Body of pancreas (tissue), 4 donors: ENCODE measurements at regions not wholly inside any gene's neighbourhood (a gene's known extent, or its start where the extent isn't known, plus 50 kb on each side); places are given as distances from the start of the nearest gene placed in this dataset.

Experiments
- ATAC-seq: fragments of 150-250 bp; one replicate; pipeline ENCODE4 v1.9.1; 2016
- DNase-seq, 4 donors: peaks; one replicate each; pipeline ENCODE4 v3.0.0-alpha.2; 2019
- H3K27ac ChIP-seq, 4 donors: fragments of 200-600 bp; sonication (generic); 1 replicate in 3 of 4; 2 replicates in 1 of 4; pipeline versions ENCODE4 v1.5.1 to v1.6.1; 2016 to 2019; ENCODE audit warnings: mild to moderate bottlenecking in 1 of 4, mixed read lengths in 1 of 4, moderate library complexity in 1 of 4
- H3K27me3 ChIP-seq, 2 donors: fragments of 200-600 bp; sonication (generic); one replicate each; pipeline ENCODE4 v1.6.0; 2016; ENCODE audit warnings: mild to moderate bottlenecking in 1 of 2
- H3K36me3 ChIP-seq, 2 donors: fragments of 200-600 bp; sonication (generic); replicated peaks in 1 of 2; 2 replicates each; pipeline ENCODE4 v1.5.1; 2016; ENCODE audit warnings: low read depth in 2 of 2; ENCODE audit not compliant: insufficient read depth in 1 of 2
- H3K4me1 ChIP-seq: fragments of 200-600 bp; sonication (generic); one replicate; pipeline ENCODE4 v1.6.0; 2016
- H3K4me3 ChIP-seq, 2 donors: fragments of 200-600 bp; sonication (generic); 1 replicate in 1 of 2; 2 replicates in 1 of 2; pipeline ENCODE4 v1.5.1; 2016 to 2019
- H3K9me3 ChIP-seq, 3 donors: fragments of 200-600 bp; sonication (generic); 1 replicate in 2 of 3; 2 replicates in 1 of 3; pipeline ENCODE4 v1.5.1; 2016
- POLR2A ChIP-seq, 3 donors: fragments of 450-650 bp; IDR thresholded peaks; one replicate each; pipeline ENCODE4 v1.6.1; 2016; ENCODE audit warnings: antibody characterized with exemption in 3 of 3, mild to moderate bottlenecking in 2 of 3
- WGBS, 2 donors: methylation state at CpG; one replicate each; pipeline ENCODE4 v1.1.5; 2017; 5-methylcytosine and 5-hydroxymethylcytosine counted together
- intact Hi-C: fragments of 100-400 bp; cut with DNase I; formaldehyde crosslinking; loops from one replicate; pipeline ENCODE4 v1.15.1; 2023
- TF ChIP-seq, protein P1 (sequence below), 7 experiments: fragments of 450-650 bp in 4 of 7; fragments of 200-600 bp in 3 of 7; sonication (generic) in 3 of 7; IDR thresholded peaks; one replicate each; pipeline ENCODE4 v1.5.1; 2016 to 2019; ENCODE audit warnings: antibody characterized with exemption in 7 of 7

- Histone ChIP-seq H3K4me1 (no peaks in the 10 kb centered on the region), H3K27ac (no peak overlapping the region), H3K4me3 (no peak overlapping the region), H3K27me3 (no peaks in the 10 kb centered on the region), H3K36me3 (no peaks in the 10 kb centered on the region), H3K9me3 (no peaks in the 10 kb centered on the region)
- 54% methylated on average over 11 to 13 of the region's 13 CpGs for WGBS, 2 donors
- intact Hi-C loops, result no loop called here
- ATAC-seq (no peak), DNase-seq (no peak)
- TF ChIP-seq POLR2A (IDR thresholded peaks at IDR 0.05), result no peak
- TF ChIP-seq, protein P1, sequence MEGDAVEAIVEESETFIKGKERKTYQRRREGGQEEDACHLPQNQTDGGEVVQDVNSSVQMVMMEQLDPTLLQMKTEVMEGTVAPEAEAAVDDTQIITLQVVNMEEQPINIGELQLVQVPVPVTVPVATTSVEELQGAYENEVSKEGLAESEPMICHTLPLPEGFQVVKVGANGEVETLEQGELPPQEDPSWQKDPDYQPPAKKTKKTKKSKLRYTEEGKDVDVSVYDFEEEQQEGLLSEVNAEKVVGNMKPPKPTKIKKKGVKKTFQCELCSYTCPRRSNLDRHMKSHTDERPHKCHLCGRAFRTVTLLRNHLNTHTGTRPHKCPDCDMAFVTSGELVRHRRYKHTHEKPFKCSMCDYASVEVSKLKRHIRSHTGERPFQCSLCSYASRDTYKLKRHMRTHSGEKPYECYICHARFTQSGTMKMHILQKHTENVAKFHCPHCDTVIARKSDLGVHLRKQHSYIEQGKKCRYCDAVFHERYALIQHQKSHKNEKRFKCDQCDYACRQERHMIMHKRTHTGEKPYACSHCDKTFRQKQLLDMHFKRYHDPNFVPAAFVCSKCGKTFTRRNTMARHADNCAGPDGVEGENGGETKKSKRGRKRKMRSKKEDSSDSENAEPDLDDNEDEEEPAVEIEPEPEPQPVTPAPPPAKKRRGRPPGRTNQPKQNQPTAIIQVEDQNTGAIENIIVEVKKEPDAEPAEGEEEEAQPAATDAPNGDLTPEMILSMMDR (IDR thresholded peaks at IDR 0.05), result no peak
Observed at GRCh38 chr20:59376109-59376841, 75.9 kb downstream of the EDN3 start.

- intact Hi-C loops, result no loop called here
- DNase-seq, result no peak
- H3K27ac ChIP-seq, result no peak overlapping the region
- H3K4me1 ChIP-seq, result no peaks in the 10 kb centered on the region
- no peaks in the 10 kb centered on the region for H3K27me3 ChIP-seq
- H3K36me3 ChIP-seq, result no peaks in the 10 kb centered on the region
- ATAC-seq, result no peak
- no peak overlapping the region for H3K4me3 ChIP-seq
- H3K9me3 ChIP-seq, result no peaks in the 10 kb centered on the region
- TF ChIP-seq POLR2A (IDR thresholded peaks at IDR 0.05), result no peak
- TF ChIP-seq, protein P1 (IDR thresholded peaks at IDR 0.05), result no peak
- 66 to 79% methylated on average over 8 of the region's 8 CpGs for WGBS, 2 donors
Observed at GRCh38 chr20:59376998-59377397, 76.6 kb downstream of the EDN3 start.

- Histone ChIP-seq H3K4me3 (no peak overlapping the region), H3K27me3 (no peaks in the 10 kb centered on the region), H3K27ac (no peak overlapping the region), H3K4me1 (no peaks in the 10 kb centered on the region), H3K36me3 (no peaks in the 10 kb centered on the region), H3K9me3 (no peaks in the 10 kb centered on the region)
- TF ChIP-seq, protein P1 (IDR thresholded peaks at IDR 0.05), result no peak
- no peak for TF ChIP-seq POLR2A (IDR thresholded peaks at IDR 0.05)
- ATAC-seq (no peak), DNase-seq (no peak)
- 59 to 66% methylated on average over 3 of the region's 3 CpGs for WGBS, 2 donors
- intact Hi-C loops, result no loop called here
Observed at GRCh38 chr20:59377842-59378241, 77.4 kb downstream of the EDN3 start.

DNA sequence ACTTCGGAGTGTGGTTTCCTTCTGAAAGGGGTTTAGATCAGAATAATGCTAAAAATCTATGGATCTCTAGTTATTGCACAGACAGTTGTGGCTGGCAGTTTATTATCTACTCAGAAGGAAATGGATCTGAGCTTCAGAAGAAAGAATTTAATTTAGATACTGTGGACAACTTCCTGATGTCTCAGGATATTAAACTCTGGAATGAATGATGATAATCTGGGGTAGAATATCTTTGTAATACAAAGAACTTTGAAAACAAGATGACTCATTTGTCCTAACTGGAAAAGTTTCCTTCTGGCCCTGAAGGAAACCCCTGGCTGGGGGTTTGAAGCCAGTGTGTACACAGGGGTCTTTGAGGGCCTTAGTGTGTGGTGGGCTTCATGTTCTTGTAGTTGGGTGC is 78.0 kb downstream of the EDN3 start:
- Histone ChIP-seq H3K27me3 (no peaks in the 10 kb centered on the region), H3K27ac (no peak overlapping the region), H3K4me1 (no peaks in the 10 kb centered on the region), H3K4me3 (no peak overlapping the region), H3K36me3 (no peaks in the 10 kb centered on the region), H3K9me3 (no peaks in the 10 kb centered on the region)
- ATAC-seq (no peak), DNase-seq (no peak)
- 57 to 62% methylated on average over 1 of the region's 1 CpG for WGBS, 2 donors
- TF ChIP-seq, protein P1 (IDR thresholded peaks at IDR 0.05), result no peak
- no peak for TF ChIP-seq POLR2A (IDR thresholded peaks at IDR 0.05)
- intact Hi-C loops, result no loop called here

DNA sequence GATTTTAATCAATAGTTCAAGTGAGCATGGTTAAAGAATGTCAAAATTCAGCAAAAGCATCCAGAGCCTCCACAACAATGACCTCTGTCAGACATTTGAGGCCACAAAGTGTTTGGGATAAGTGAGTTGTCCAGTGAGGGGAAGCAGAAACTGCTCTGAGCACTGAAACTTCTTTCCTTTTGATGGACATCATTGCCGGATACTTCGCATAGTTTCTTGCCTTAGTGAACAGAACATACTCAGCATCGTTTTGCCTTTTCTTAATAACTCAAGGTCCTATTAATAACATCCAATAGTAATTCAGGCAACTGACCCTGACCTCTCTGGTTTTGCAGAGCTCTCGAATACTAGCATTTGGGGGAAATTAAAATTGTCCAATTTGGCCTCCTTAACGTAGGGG is 78.6 kb downstream of the EDN3 start:
- intact Hi-C loops, result no loop called here
- ATAC-seq (no peak), DNase-seq (no peak)
- no peaks in the 10 kb centered on the region for H3K9me3 ChIP-seq
- 55 to 64% methylated on average over 5 of the region's 5 CpGs for WGBS, 2 donors
- no peaks in the 10 kb centered on the region for H3K36me3 ChIP-seq
- no peak overlapping the region for H3K4me3 ChIP-seq
- no peak overlapping the region for H3K27ac ChIP-seq
- TF ChIP-seq POLR2A (IDR thresholded peaks at IDR 0.05), result no peak
- TF ChIP-seq, protein P1 (IDR thresholded peaks at IDR 0.05), result no peak
- H3K4me1 ChIP-seq, result no peaks in the 10 kb centered on the region
- no peaks in the 10 kb centered on the region for H3K27me3 ChIP-seq
